PC-3 (cell line): ENCODE measurements at regions not wholly inside any gene's neighbourhood (a gene's known extent, or its start where the extent isn't known, plus 50 kb on each side); places are given as distances from the start of the nearest gene placed in this dataset.
"Not testable (repeated sequence)": the region's sequence is repeated elsewhere in the genome, so short reads cannot be mapped to it uniquely, and the experiment has no call there.

ENCODE experiments used
- ATAC-seq: fragments of 200-7000 bp; cut with Tn5 transposase; 2 replicates; pipeline ENCODE4 v1.9.1; 2020; ENCODE audit warnings: mild to moderate bottlenecking, moderate library complexity
- BruUV-seq: library from RNA; stranded (reverse); fragments of 400-500 nt; replicated peaks from 2 replicates; lab custom pipeline; 2021; lab: Mats Ljungman, UMichigan
- CTCF ChIA-PET: fragments of 300-600 bp; sonication (Branson Sonifier 250); formaldehyde crosslinking; loops from one replicate; lab custom pipeline; 2022; ENCODE audit warnings: antibody characterized with exemption; lab: Charles Lee
- POLR2A ChIA-PET: fragments of 300-600 bp; sonication (Branson Sonifier 250); formaldehyde crosslinking; loops from one replicate; lab custom pipeline; 2022; ENCODE audit warnings: antibody characterized with exemption; ENCODE audit not compliant: unreplicated experiment; lab: Charles Lee
- DNase-seq: peaks from one replicate; pipeline ENCODE4 v3.0.0-alpha.2; 2015
- H2AFZ ChIP-seq: fragments of 300-600 bp; sonication (generic); 2 replicates; pipeline ENCODE4 v1.6.0; 2016; ENCODE audit warnings: antibody characterized with exemption, low read length
- H3F3A ChIP-seq: fragments of 300-600 bp; sonication (generic); one replicate; pipeline ENCODE4 v1.6.0; 2017; ENCODE audit warnings: antibody characterized with exemption, low read length, control low read depth, mild to moderate bottlenecking; ENCODE audit not compliant: unreplicated experiment
- H3K27ac ChIP-seq: fragments of 300-600 bp; sonication (generic); 2 replicates; pipeline ENCODE4 v1.5.1; 2016; ENCODE audit warnings: mild to moderate bottlenecking, low read length
- H3K27me3 ChIP-seq: fragments of 300-600 bp; sonication (generic); 2 replicates; pipeline ENCODE4 v1.6.1; 2016; ENCODE audit warnings: low read length, mixed read lengths
- H3K36me3 ChIP-seq: fragments of 300-600 bp; sonication (generic); 2 replicates; pipeline ENCODE4 v1.6.1; 2016; ENCODE audit warnings: low read depth, mixed run types, low read length, mixed read lengths
- H3K4me1 ChIP-seq: fragments of 300-600 bp; sonication (generic); 2 replicates; pipeline ENCODE4 v1.5.1; 2016; ENCODE audit warnings: low read length; ENCODE audit not compliant: insufficient read depth
- H3K4me2 ChIP-seq: fragments of 300-600 bp; sonication (generic); 2 replicates; pipeline ENCODE4 v1.6.0; 2016; ENCODE audit warnings: low read length
- H3K4me3 ChIP-seq: fragments of 300-600 bp; sonication (generic); 2 replicates; pipeline ENCODE4 v1.5.1; 2016; ENCODE audit warnings: mild to moderate bottlenecking, low read length, mixed read lengths
- H3K79me2 ChIP-seq: fragments of 300-600 bp; sonication (generic); 2 replicates; pipeline ENCODE4 v1.6.1; 2017; ENCODE audit warnings: low read length, mixed read lengths
- H3K9ac ChIP-seq: fragments of 300-600 bp; sonication (generic); 2 replicates; pipeline ENCODE4 v1.6.0; 2016; ENCODE audit warnings: mild to moderate bottlenecking, low read length
- H3K9me2 ChIP-seq: fragments of 300-600 bp; sonication (generic); replicated peaks from 2 replicates; pipeline ENCODE4 v1.6.1; 2016; ENCODE audit warnings: mixed run types, low read length, mixed read lengths
- H3K9me3 ChIP-seq: fragments of 300-600 bp; sonication (generic); 2 replicates; pipeline ENCODE4 v1.6.1; 2016; ENCODE audit warnings: low read length, mixed read lengths
- H4K20me1 ChIP-seq: fragments of 300-600 bp; sonication (generic); 2 replicates; pipeline ENCODE4 v1.6.1; 2016; ENCODE audit warnings: low read length, mixed read lengths
- EZH2 ChIP-seq: fragments of 300-600 bp; sonication (generic); IDR thresholded peaks from one replicate; pipeline ENCODE4 v1.6.1; 2017; ENCODE audit warnings: antibody characterized with exemption, mild to moderate bottlenecking, low read length; ENCODE audit not compliant: unreplicated experiment
- EZH2phosphoT487 ChIP-seq: fragments of 300-600 bp; sonication (generic); IDR thresholded peaks from 2 replicates; pipeline ENCODE4 v1.6.1; 2018; ENCODE audit warnings: mild to moderate bottlenecking, antibody characterized with exemption, low read length, borderline replicate concordance
- intact Hi-C: fragments of 100-400 bp; cut with micrococcal nuclease; formaldehyde crosslinking; loops from 2 replicates; pipeline ENCODE4 v1.9.0; 2023
- TF ChIP-seq, protein P1 (sequence below): fragments of 300-600 bp; sonication (generic); conservative IDR thresholded peaks from 2 replicates; pipeline ENCODE4 v1.5.1; 2017; ENCODE audit warnings: antibody characterized with exemption, low read depth, mild to moderate bottlenecking, low read length

DNA sequence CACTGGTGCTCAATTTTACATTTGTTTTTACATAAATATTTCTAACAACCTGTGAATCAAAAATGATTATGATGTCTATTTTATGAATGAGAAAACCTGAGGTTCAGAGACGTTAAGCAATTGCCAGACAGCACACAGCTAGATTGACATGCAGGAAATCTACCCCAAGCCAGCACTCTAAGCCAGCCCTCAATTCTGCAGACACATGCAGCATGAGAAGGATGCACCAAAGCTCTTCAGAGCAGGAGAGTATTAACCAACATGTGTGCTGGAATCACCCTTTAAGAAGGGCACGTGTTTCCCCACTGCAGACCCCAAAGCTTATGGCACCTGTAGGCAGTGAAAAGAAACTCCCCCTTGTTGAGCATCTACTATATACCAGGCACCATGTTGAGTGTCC, 126.1 kb upstream of the ARHGEF3 start:
- no peak overlapping the region for H3K27ac ChIP-seq
- no peak for ATAC-seq
- no TSS peak for BruUV-seq
- TF ChIP-seq, protein P1, sequence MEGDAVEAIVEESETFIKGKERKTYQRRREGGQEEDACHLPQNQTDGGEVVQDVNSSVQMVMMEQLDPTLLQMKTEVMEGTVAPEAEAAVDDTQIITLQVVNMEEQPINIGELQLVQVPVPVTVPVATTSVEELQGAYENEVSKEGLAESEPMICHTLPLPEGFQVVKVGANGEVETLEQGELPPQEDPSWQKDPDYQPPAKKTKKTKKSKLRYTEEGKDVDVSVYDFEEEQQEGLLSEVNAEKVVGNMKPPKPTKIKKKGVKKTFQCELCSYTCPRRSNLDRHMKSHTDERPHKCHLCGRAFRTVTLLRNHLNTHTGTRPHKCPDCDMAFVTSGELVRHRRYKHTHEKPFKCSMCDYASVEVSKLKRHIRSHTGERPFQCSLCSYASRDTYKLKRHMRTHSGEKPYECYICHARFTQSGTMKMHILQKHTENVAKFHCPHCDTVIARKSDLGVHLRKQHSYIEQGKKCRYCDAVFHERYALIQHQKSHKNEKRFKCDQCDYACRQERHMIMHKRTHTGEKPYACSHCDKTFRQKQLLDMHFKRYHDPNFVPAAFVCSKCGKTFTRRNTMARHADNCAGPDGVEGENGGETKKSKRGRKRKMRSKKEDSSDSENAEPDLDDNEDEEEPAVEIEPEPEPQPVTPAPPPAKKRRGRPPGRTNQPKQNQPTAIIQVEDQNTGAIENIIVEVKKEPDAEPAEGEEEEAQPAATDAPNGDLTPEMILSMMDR, result no peak
- TF ChIP-seq EZH2 (no peak), EZH2phosphoT487 (no peak)
- H3K4me2 ChIP-seq, result no peak overlapping the region
- H2AFZ ChIP-seq, result no peak overlapping the region
- no peaks in the 10 kb centered on the region for H3K36me3 ChIP-seq
- H3K4me1 ChIP-seq, result peaks cover 47% of the 10 kb centered on the region
- no peaks in the 10 kb centered on the region for H3K9me2 ChIP-seq
- intact Hi-C loops, result loop anchor here (5.0 kb wide), 1 partner anchor 59 kb away; no protein-coding TSS in a partner anchor
- H3K9ac ChIP-seq, result no peak overlapping the region
- H4K20me1 ChIP-seq, result no peaks in the 10 kb centered on the region
- CTCF ChIA-PET, result no interaction called here
- H3K9me3 ChIP-seq, result no peaks in the 10 kb centered on the region
- H3K27me3 ChIP-seq, result no peaks in the 10 kb centered on the region
- no peak for DNase-seq
- no peak overlapping the region for H3K4me3 ChIP-seq
- no peaks in the 10 kb centered on the region for H3K79me2 ChIP-seq
- POLR2A ChIA-PET, result interaction anchor here (0.7 kb wide), 1 partner anchor 53 kb away, joined by 3 read pairs; no protein-coding TSS in a partner anchor
- no peaks in the 10 kb centered on the region for H3F3A ChIP-seq

DNA sequence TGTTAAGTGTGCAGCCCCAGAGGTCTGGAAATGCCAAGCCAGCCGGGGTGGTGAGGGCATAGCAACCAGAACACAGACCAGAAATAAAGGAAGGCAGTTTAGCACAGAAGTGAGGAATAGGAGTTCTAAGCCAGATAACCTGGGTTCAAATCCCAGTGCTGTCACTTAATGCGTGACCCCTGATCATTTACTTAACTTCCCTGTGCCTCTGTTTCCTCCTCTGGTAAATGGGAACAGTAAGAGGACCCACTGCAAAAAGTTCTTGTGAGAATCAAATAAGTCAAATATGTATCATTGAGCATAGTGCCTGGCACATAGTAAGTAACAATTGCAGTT, 125.2 kb upstream of the ARHGEF3 start:
- H3K9ac ChIP-seq, result no peak overlapping the region
- intact Hi-C loops, result loop anchor here (5.0 kb wide), 1 partner anchor 60 kb away; no protein-coding TSS in a partner anchor
- H3K4me3 ChIP-seq, result no peak overlapping the region
- no peaks in the 10 kb centered on the region for H3K79me2 ChIP-seq
- BruUV-seq, result no TSS peak
- ChIA-PET POLR2A (no interaction called here), CTCF (interaction anchor here (0.6 kb wide), 1 partner anchor 224 kb away, joined by 3 read pairs; no protein-coding TSS in a partner anchor)
- 0 out of 2 replicates have a peak overlapping the region, but pooled peaks have one; percentile 2 for H3K27ac ChIP-seq
- H4K20me1 ChIP-seq, result no peaks in the 10 kb centered on the region
- ATAC-seq, result no peak
- H3K36me3 ChIP-seq, result no peaks in the 10 kb centered on the region
- no peak overlapping the region for H3K4me2 ChIP-seq
- H3K9me3 ChIP-seq, result no peaks in the 10 kb centered on the region
- peaks cover 45% of the 10 kb centered on the region for H3K4me1 ChIP-seq
- H3K27me3 ChIP-seq, result no peaks in the 10 kb centered on the region
- TF ChIP-seq EZH2 (no peak), EZH2phosphoT487 (no peak)
- TF ChIP-seq, protein P1, result no peak
- no peaks in the 10 kb centered on the region for H3F3A ChIP-seq
- H3K9me2 ChIP-seq, result no peaks in the 10 kb centered on the region
- H2AFZ ChIP-seq, result no peak overlapping the region
- DNase-seq, result no peak

DNA sequence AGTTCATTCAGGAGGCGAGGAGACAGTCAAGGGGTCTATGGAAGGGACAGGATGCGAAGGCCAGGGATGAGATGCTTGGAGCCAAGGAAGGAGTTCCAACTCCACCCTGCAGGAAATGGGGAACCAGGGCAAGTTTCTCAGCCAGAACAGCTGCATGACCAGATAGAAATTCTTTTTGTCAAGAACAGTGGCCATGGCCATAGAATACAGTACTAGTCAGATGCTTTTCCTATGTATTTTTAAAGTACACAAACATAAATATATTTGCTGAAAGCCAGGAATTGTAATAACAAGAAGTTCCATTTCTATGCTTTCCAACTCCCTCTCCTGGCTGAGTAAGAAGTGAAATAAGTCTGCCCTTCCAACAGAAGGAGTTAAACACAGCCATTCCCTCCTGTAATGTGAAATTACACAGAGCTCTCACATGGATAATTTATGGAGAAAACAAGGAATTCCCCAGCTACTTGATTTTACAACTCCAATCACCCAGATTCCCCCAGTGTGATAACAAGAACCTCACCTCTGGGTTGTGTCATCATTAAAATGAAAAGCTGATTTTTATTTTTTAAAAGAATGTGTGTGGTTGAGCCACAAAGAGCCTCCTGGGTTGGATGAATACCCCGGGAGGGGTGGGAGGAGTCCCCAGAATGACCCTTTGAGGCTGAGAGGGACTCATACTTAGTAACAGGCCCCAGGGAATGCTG, 124.6 kb upstream of the ARHGEF3 start:
- Histone ChIP-seq H3K4me2 (no peak overlapping the region), H3K9ac (no peak overlapping the region), H3F3A (no peaks in the 10 kb centered on the region), H3K4me1 (peaks cover 43% of the 10 kb centered on the region), H3K4me3 (no peak overlapping the region), H3K27ac (peak overlapping the region; percentile 2; the same call in 1 of the 2 replicates), H3K27me3 (no peaks in the 10 kb centered on the region), H3K79me2 (no peaks in the 10 kb centered on the region), H3K36me3 (no peaks in the 10 kb centered on the region), H3K9me2 (no peaks in the 10 kb centered on the region), H3K9me3 (no peaks in the 10 kb centered on the region), H2AFZ (no peak overlapping the region), H4K20me1 (no peaks in the 10 kb centered on the region)
- POLR2A ChIA-PET, result no interaction called here
- ATAC-seq, result no peak
- intact Hi-C loops, result loop anchor here (5.0 kb wide), 1 partner anchor 61 kb away; no protein-coding TSS in a partner anchor
- CTCF ChIA-PET, result interaction anchor here (0.6 kb wide), 1 partner anchor 224 kb away, joined by 3 read pairs; no protein-coding TSS in a partner anchor
- DNase-seq, result peak; percentile 51
- TF ChIP-seq EZH2phosphoT487 (no peak), EZH2 (no peak)
- TF ChIP-seq, protein P1, result no peak; the same call in 1 of the 2 replicates
- BruUV-seq, result no TSS peak

DNA sequence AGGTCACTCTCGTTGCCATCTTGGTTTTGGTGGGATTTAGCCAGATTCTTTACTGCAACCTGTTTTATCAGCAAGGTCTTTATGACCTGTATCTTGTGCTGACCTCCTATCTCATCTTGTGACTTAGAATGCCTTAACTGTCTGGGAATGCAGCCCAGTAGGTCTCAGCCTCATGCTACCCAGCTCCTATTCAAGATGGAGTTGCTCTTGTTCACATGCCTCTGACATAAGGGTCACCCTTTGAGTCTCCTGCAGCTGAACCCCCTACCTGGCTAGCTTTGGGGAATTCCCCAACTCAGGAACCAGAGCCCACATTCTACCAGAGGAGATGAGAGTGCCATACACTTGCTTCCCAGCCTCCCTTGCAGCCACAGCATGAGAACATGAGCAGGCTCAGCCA, 123.0 kb upstream of the ARHGEF3 start:
- H2AFZ ChIP-seq, H3K9ac ChIP-seq, H3K4me3 ChIP-seq, POLR2A ChIA-PET, DNase-seq, H3K27ac ChIP-seq, H4K20me1 ChIP-seq, H3K79me2 ChIP-seq, H3K4me2 ChIP-seq, H3F3A ChIP-seq, H3K36me3 ChIP-seq, H3K27me3 ChIP-seq, BruUV-seq, ATAC-seq, H3K9me3 ChIP-seq, H3K9me2 ChIP-seq: not testable (repeated sequence)
- intact Hi-C loops, result loop anchor here (5.0 kb wide), 3 partner anchors 63 to 112 kb away; no protein-coding TSS in a partner anchor
- peaks cover 28% of the 10 kb centered on the region for H3K4me1 ChIP-seq
- CTCF ChIA-PET, result interaction anchor here (0.5 kb wide), 1 partner anchor 122 kb away, joined by 4 read pairs; no protein-coding TSS in a partner anchor
